Peyer's patch (tissue), 4 donors: ENCODE measurements at regions not wholly inside any gene's neighbourhood (a gene's known extent, or its start where the extent isn't known, plus 50 kb on each side); places are given as distances from the start of the nearest gene placed in this dataset.

Experiments used
- POLR2A ChIP-seq, 2 donors: fragments of 450-650 bp; IDR thresholded peaks; one replicate each; pipeline ENCODE4 v1.5.1; 2017; ENCODE audit warnings: antibody characterized with exemption in 2 of 2, mild to moderate bottlenecking in 2 of 2, moderate library complexity in 2 of 2
- TF ChIP-seq, protein P1 (sequence below), 6 experiments: fragments of 450-650 bp in 4 of 6; fragments of 200-600 bp in 2 of 6; sonication (generic) in 1 of 6; IDR thresholded peaks; one replicate each; pipeline ENCODE4 v1.5.1; 2017 to 2019; ENCODE audit warnings: antibody characterized with exemption in 6 of 6, mild to moderate bottlenecking in 3 of 6, moderate library complexity in 1 of 6

GRCh38 chr20:6434131-6434530, 311.3 kb upstream of the FERMT1 start:
- TF ChIP-seq, protein P1, sequence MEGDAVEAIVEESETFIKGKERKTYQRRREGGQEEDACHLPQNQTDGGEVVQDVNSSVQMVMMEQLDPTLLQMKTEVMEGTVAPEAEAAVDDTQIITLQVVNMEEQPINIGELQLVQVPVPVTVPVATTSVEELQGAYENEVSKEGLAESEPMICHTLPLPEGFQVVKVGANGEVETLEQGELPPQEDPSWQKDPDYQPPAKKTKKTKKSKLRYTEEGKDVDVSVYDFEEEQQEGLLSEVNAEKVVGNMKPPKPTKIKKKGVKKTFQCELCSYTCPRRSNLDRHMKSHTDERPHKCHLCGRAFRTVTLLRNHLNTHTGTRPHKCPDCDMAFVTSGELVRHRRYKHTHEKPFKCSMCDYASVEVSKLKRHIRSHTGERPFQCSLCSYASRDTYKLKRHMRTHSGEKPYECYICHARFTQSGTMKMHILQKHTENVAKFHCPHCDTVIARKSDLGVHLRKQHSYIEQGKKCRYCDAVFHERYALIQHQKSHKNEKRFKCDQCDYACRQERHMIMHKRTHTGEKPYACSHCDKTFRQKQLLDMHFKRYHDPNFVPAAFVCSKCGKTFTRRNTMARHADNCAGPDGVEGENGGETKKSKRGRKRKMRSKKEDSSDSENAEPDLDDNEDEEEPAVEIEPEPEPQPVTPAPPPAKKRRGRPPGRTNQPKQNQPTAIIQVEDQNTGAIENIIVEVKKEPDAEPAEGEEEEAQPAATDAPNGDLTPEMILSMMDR (IDR thresholded peaks at IDR 0.05) = no peak
- TF ChIP-seq POLR2A (IDR thresholded peaks at IDR 0.05) = no peak
